GM23248 (cell line): ENCODE measurements at regions not wholly inside any gene's neighbourhood (a gene's known extent, or its start where the extent isn't known, plus 50 kb on each side); places are given as distances from the start of the nearest gene placed in this dataset.

Source experiments
- EZH2 ChIP-seq: fragments of 200-600 bp; sonication (generic); IDR thresholded peaks from 2 replicates; pipeline ENCODE4 v1.6.1; 2018; ENCODE audit warnings: antibody characterized with exemption, mild to moderate bottlenecking; ENCODE audit not compliant: insufficient read depth, poor library complexity, severe bottlenecking
- EZH2phosphoT487 ChIP-seq: fragments of 200-600 bp; sonication (generic); IDR thresholded peaks from 2 replicates; pipeline ENCODE4 v1.6.1; 2018; ENCODE audit warnings: antibody characterized with exemption, moderate library complexity, mild to moderate bottlenecking, low read depth; ENCODE audit not compliant: insufficient read depth

- TF ChIP-seq EZH2phosphoT487 (no peak), EZH2 (no peak)
Observed at GRCh38 chr4:182083671-182084410, 159.4 kb upstream of the TENM3 start.
